Ectodermal cell (in vitro differentiated cells): ENCODE measurements at regions not wholly inside any gene's neighbourhood (a gene's known extent, or its start where the extent isn't known, plus 50 kb on each side); places are given as distances from the start of the nearest gene placed in this dataset.

Experiments
- H3K27ac ChIP-seq: 2 replicates; pipeline ENCODE4 v1.7.0; 2013; ENCODE audit warnings: mild to moderate bottlenecking, low read depth, low read length; ENCODE audit not compliant: insufficient read depth, poor library complexity, severe bottlenecking
- H3K27me3 ChIP-seq: 2 replicates; pipeline ENCODE4 v1.7.0; 2013; ENCODE audit warnings: mild to moderate bottlenecking, low read length; ENCODE audit not compliant: insufficient read depth, control insufficient read depth, poor library complexity, severe bottlenecking
- H3K36me3 ChIP-seq: one replicate; pipeline ENCODE4 v1.7.0; 2013; ENCODE audit warnings: low read length; ENCODE audit not compliant: control insufficient read depth, insufficient read depth
- H3K4me1 ChIP-seq: one replicate; pipeline ENCODE4 v1.7.0; 2013; ENCODE audit warnings: low read length; ENCODE audit not compliant: control insufficient read depth, insufficient read depth
- H3K4me3 ChIP-seq: 2 replicates; pipeline ENCODE4 v1.7.0; 2013; ENCODE audit warnings: low read depth, low read length, control low read depth; ENCODE audit not compliant: insufficient read depth
- H3K9me3 ChIP-seq: 2 replicates; pipeline ENCODE4 v1.7.0; 2013; ENCODE audit warnings: mild to moderate bottlenecking, low read length, moderate library complexity; ENCODE audit not compliant: control insufficient read depth
- WGBS, 2 experiments: methylation state at CpG; one replicate each; pipeline ENCODE4 v1.1.7; 2013; ENCODE audit warnings: missing lambda C conversion rate in 2 of 2; 5-methylcytosine and 5-hydroxymethylcytosine counted together

DNA sequence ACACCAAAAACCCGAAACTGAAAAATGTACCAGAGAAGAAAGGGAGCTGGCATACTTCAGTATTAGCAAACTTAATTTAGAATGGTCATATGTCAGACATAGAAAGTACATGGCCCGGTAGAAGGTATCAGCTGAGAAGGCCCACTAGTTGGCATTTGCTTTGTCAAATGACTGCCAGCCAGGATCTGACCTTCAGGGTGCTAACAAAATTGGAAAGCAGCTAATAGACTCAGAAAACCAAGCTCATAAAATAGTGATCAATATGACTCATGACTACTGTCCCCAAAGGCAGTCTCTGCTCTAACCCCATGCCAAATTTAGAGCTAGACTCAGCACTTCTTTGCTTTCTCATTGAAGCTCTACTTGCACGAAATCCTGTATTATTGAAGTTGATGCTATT lies 342.7 kb downstream of the PDGFC start:
- Histone ChIP-seq H3K27ac (no peak overlapping the region), H3K9me3 (peaks cover 2% of the 10 kb centered on the region)
- 87 to 92% methylated on average over 3 of the region's 3 CpGs for WGBS, 2 experiments

GRCh38 chr4:156623376-156623775 lies 348.2 kb downstream of the PDGFC start:
- Histone ChIP-seq H3K27me3 (no peaks in the 10 kb centered on the region), H3K27ac (no peak overlapping the region), H3K36me3 (no peaks in the 10 kb centered on the region), H3K4me3 (no peak overlapping the region), H3K9me3 (no peaks in the 10 kb centered on the region), H3K4me1 (peaks cover 6% of the 10 kb centered on the region)
- 89 to 95% methylated on average over 1 to 3 of the region's 3 CpGs for WGBS, 2 experiments

More for the DNA sequence above, 342.7 kb downstream of the PDGFC start:
- Histone ChIP-seq H3K36me3 (no peaks in the 10 kb centered on the region), H3K4me1 (no peaks in the 10 kb centered on the region), H3K27me3 (no peaks in the 10 kb centered on the region), H3K4me3 (no peak overlapping the region)

- Histone ChIP-seq H3K27me3 (no peaks in the 10 kb centered on the region), H3K4me3 (no peak overlapping the region), H3K27ac (no peak overlapping the region), H3K9me3 (no peaks in the 10 kb centered on the region), H3K36me3 (no peaks in the 10 kb centered on the region), H3K4me1 (peaks cover 8% of the 10 kb centered on the region)
- WGBS, 2 experiments, result 84 to 86% methylated on average over 1 of the region's 1 CpG
Observed at GRCh38 chr4:156620786-156621185, 350.8 kb downstream of the PDGFC start.

DNA sequence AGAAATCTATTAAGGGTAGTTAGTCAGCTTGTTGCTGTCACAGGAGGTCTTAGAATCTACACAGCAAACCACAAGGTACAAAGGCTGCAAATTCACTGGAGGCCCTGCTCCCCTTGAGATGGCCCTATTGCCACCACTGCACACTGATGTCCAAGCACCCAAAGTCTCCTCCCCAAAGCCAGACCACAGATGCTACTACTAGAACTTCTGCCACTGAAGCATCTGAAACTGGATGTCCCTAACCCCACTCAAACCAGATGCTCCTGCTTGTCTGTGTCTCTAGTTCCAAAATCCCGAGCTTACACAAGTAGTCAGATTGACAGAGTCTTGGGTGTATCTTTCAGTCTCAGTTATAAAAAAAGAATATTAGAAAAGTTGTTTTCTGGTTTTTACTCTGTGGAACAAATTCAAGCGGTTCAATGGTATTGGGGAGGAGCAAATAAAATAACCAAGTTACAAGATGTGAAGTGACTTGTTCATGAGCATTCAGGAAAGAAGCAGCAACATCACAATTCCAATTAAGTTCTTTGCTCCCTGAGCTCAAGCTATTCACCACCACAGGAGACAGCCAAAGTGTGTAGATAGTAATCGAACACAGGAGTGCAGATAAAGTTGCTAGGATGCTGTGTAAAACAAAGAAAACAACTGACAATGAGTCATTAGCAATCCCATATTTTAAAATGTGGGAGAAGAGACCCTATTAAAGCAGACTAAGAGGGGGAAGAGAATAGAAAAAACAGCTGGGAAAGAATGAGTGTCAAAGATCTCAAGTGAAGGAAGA lies 352.3 kb downstream of the PDGFC start:
- no peaks in the 10 kb centered on the region for H3K9me3 ChIP-seq
- no peaks in the 10 kb centered on the region for H3K27me3 ChIP-seq
- 95 to 100% methylated on average over 1 to 3 of the region's 3 CpGs for WGBS, 2 experiments
- H3K36me3 ChIP-seq, result no peaks in the 10 kb centered on the region
- no peak overlapping the region for H3K4me3 ChIP-seq
- peaks cover 15% of the 10 kb centered on the region for H3K4me1 ChIP-seq
- H3K27ac ChIP-seq, result no peak overlapping the region

GRCh38 chr4:156615066-156615531 lies 356.5 kb downstream of the PDGFC start:
- no peak overlapping the region for H3K27ac ChIP-seq
- no peaks in the 10 kb centered on the region for H3K9me3 ChIP-seq
- no peak overlapping the region for H3K4me3 ChIP-seq

GRCh38 chr4:156614536-156614935 lies 357.1 kb downstream of the PDGFC start:
- Histone ChIP-seq H3K4me1 (peaks cover 10% of the 10 kb centered on the region), H3K27me3 (no peaks in the 10 kb centered on the region), H3K27ac (no peak overlapping the region), H3K4me3 (no peak overlapping the region), H3K36me3 (no peaks in the 10 kb centered on the region), H3K9me3 (no peaks in the 10 kb centered on the region)

More at GRCh38 chr4:156615066-156615531, 356.5 kb downstream of the PDGFC start:
- Histone ChIP-seq H3K27me3 (no peaks in the 10 kb centered on the region), H3K4me1 (peaks cover 10% of the 10 kb centered on the region), H3K36me3 (no peaks in the 10 kb centered on the region)
- 86 to 88% methylated on average over 2 of the region's 2 CpGs for WGBS, 2 experiments

GRCh38 chr4:156609421-156609820 lies 362.2 kb downstream of the PDGFC start:
- Histone ChIP-seq H3K4me1 (no peaks in the 10 kb centered on the region), H3K9me3 (no peaks in the 10 kb centered on the region), H3K36me3 (no peaks in the 10 kb centered on the region), H3K27me3 (no peaks in the 10 kb centered on the region), H3K4me3 (no peak overlapping the region), H3K27ac (no peak overlapping the region)
- 92 to 95% methylated on average over 1 of the region's 1 CpG for whole genome bisulfite sequencing, 2 experiments

DNA sequence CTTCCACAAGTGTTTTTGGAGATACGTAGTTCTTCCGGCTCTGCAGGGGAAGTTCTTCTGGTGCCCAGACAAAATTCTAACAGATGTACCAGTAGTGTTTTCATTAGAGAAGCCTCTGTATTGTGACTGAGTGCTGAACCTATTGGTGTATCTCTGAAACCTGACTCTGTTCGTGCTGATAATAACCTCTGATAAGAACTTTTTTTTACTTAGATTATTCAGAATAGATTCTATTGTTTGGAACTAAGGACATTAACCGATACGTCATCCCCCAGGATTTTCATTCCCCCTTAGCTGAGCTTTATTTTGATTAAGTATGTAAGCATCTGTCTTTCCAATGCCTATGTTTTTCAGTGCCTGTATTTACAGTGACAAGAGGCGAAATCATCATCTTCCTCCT lies 362.9 kb downstream of the PDGFC start:
- H3K9me3 ChIP-seq, result no peaks in the 10 kb centered on the region
- H3K36me3 ChIP-seq, result no peaks in the 10 kb centered on the region
- WGBS, 2 experiments, result 66 to 67% methylated on average over 4 to 5 of the region's 6 CpGs
- H3K27me3 ChIP-seq, result no peaks in the 10 kb centered on the region
- no peak overlapping the region for H3K27ac ChIP-seq
- no peak overlapping the region for H3K4me3 ChIP-seq
- no peaks in the 10 kb centered on the region for H3K4me1 ChIP-seq

- no peaks in the 10 kb centered on the region for H3K27me3 ChIP-seq
- H3K9me3 ChIP-seq, result no peaks in the 10 kb centered on the region
- H3K4me3 ChIP-seq, result no peak overlapping the region
- WGBS, 2 experiments, result 100% methylated on average over 1 of the region's 1 CpG
- H3K4me1 ChIP-seq, result no peaks in the 10 kb centered on the region
- H3K27ac ChIP-seq, result no peak overlapping the region
- H3K36me3 ChIP-seq, result no peaks in the 10 kb centered on the region
Observed at GRCh38 chr4:156607478-156607857, 364.1 kb downstream of the PDGFC start.

DNA sequence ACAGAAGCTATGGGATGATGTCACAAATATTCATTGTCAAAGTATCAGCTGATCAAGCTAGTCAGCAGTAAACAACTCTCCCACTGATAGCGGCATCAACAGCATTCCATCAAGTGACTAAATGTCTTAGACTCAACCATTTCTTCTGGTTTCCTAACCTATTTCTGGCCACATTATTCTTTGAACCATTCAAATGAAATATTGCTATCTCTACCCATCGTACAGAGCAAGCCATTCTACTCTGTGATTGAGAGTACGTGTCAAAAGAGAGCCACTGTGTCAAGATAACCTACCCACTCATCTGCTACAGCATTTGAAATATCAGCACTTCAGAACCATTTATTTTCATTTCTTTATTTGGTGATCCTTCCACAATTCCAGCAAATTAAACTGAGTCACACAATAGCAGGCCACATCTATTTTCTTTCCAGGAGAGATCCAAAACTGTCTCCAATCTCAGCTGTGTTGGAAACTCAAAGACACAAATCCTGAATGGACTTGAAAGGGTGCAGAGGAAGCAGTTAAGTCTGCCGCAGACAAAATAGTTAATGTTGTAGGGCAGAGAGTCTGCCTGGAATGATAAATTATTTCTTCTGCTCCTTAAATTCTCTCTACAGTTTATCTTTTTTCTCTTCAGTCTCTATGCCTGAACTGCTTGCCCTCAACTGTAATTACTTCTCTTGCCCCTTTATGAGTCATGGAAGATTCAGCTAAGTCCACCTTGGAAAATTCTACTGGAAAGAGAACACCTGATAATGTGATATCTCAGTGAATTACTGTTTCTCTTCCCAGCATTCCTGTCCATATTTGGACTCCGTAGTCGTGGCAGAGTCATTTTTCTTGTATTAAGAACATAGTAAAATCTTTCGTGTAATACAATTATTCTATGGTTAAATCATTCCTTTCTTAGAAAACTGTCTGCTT lies 364.8 kb downstream of the PDGFC start:
- Histone ChIP-seq H3K36me3 (no peaks in the 10 kb centered on the region), H3K4me1 (no peaks in the 10 kb centered on the region), H3K9me3 (no peaks in the 10 kb centered on the region), H3K27ac (no peak overlapping the region), H3K4me3 (no peak overlapping the region), H3K27me3 (no peaks in the 10 kb centered on the region)
- 94 to 95% methylated on average over 4 to 6 of the region's 7 CpGs for WGBS, 2 experiments
